ENCODE measurements at regions not wholly inside any gene's neighbourhood (a gene's known extent, or its start where the extent isn't known, plus 50 kb on each side); places are given as distances from the start of the nearest gene placed in this dataset.

DNA sequence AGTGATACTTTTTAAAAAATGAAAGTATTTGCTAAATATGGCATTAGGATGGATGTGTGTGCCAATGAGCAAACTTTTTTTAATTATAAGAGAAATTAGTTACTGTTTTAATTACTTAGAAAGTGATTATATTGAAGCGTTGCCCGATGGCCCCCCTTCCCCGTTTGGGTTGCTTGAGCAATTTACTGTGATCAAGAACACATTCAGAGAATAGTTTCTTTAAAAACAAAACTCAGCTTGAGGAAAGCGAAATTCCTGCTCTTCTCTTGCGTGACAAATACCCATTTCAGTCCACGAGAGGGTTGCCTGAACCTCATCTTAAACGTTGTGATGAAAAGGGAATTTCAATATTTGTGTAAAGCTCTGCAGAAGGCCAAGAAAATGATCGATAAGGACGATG is 234.1 kb downstream of the GATA3 start:
- FAIRE-seq (no peak), DNase-seq (ENCODE audit: low read depth, low spot score) (no peak)
- Histone ChIP-seq H4K20me1 (ENCODE audit: control insufficient read depth, extremely low read depth, insufficient read depth, low read length) (no peaks in the 10 kb centered on the region), H3K9me3 (ENCODE audit: control insufficient read depth, low read depth, low read length) (no peaks in the 10 kb centered on the region), H3K36me3 (ENCODE audit: control insufficient read depth in 2 of 2, extremely low read depth in 1 of 2, insufficient read depth in 2 of 2, low read length in 2 of 2) (no peaks in the 10 kb centered on the region), H3K9me1 (ENCODE audit: control insufficient read depth, extremely low read depth, insufficient read depth, low read length) (no peaks in the 10 kb centered on the region), H3K4me2 (ENCODE audit: control insufficient read depth, extremely low read depth, insufficient read depth, low read depth, low read length) (no peak overlapping the region), H3K4me3 (ENCODE audit: control insufficient read depth in 2 of 3, extremely low read depth in 1 of 3, insufficient read depth in 2 of 3, low read depth in 1 of 3, low read length in 3 of 3) (no peak overlapping the region), H3K27ac (ENCODE audit: control insufficient read depth, insufficient read depth, low read length) (no peak overlapping the region), H2AFZ (ENCODE audit: control insufficient read depth, low read length) (no peak overlapping the region), H3K27me3 (ENCODE audit: control insufficient read depth, extremely low read depth, insufficient read depth, low read length) (no peaks in the 10 kb centered on the region), H3K9ac (ENCODE audit: control insufficient read depth, extremely low read depth, insufficient read depth, low read length) (no peak overlapping the region), H3K4me1 (ENCODE audit: control insufficient read depth, extremely low read depth, insufficient read depth, low read length) (no peaks in the 10 kb centered on the region), H3K79me2 (ENCODE audit: control insufficient read depth, insufficient read depth, low read length) (no peaks in the 10 kb centered on the region)
- no peak for TF ChIP-seq EZH2 (IDR thresholded peaks at IDR 0.05; ENCODE audit: low read length)
- TF ChIP-seq, protein P1, sequence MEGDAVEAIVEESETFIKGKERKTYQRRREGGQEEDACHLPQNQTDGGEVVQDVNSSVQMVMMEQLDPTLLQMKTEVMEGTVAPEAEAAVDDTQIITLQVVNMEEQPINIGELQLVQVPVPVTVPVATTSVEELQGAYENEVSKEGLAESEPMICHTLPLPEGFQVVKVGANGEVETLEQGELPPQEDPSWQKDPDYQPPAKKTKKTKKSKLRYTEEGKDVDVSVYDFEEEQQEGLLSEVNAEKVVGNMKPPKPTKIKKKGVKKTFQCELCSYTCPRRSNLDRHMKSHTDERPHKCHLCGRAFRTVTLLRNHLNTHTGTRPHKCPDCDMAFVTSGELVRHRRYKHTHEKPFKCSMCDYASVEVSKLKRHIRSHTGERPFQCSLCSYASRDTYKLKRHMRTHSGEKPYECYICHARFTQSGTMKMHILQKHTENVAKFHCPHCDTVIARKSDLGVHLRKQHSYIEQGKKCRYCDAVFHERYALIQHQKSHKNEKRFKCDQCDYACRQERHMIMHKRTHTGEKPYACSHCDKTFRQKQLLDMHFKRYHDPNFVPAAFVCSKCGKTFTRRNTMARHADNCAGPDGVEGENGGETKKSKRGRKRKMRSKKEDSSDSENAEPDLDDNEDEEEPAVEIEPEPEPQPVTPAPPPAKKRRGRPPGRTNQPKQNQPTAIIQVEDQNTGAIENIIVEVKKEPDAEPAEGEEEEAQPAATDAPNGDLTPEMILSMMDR (optimal IDR thresholded peaks at IDR 0.05 in 1 of 3, IDR thresholded peaks at IDR 0.05 in 1 of 3, conservative IDR thresholded peaks at IDR 0.05 in 1 of 3; ENCODE audit: extremely low read depth in 1 of 3, insufficient read depth in 2 of 3, low read length in 3 of 3): no peak
- dilution Hi-C loops (cut with MboI; ENCODE audit: extremely low pct_ligation_motif_present, low sequenced_read_pairs): no loop called here

DNA sequence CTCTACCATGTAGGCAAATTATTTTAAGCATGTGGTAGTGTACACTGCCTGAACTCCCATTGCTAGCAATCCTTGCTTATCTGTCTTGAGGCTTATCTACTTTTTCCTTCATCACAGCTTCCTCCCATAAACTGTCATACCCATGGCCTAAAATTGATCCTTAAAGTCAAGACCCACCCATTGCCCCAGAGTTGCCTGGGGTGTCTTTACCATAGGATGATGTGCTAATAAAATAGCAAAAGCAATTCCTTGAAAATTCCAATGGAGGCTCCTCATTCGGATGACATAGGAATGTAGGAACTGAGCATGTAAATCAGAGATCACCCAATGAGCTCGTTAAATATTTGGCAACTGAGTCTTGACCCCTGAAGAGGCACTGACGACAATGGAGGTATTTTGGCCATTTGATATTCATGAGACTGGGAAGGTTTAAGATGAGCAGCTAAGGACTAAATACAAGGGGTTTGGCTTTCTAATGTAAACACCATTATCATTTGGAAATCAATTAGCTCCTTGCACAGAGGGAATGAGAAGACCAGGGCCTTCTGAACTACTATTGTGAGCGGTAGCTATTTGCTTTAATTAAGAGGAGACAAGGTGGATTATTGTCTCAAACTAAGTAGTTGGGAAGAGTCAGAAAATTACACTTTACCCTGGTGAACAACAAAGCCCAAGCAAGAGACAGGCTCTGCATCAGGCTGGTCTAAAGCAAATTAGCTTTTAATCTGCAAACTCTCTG is 234.9 kb downstream of the GATA3 start:
- H3K27me3 ChIP-seq (ENCODE audit: control insufficient read depth, extremely low read depth, insufficient read depth, low read length): no peaks in the 10 kb centered on the region
- no peak overlapping the region for H2AFZ ChIP-seq (ENCODE audit: control insufficient read depth, low read length)
- H3K9me3 ChIP-seq (ENCODE audit: control insufficient read depth, low read depth, low read length): no peaks in the 10 kb centered on the region
- FAIRE-seq (no peak), DNase-seq (ENCODE audit: low read depth, low spot score) (no peak)
- H4K20me1 ChIP-seq (ENCODE audit: control insufficient read depth, extremely low read depth, insufficient read depth, low read length): no peaks in the 10 kb centered on the region
- H3K4me3 ChIP-seq (ENCODE audit: control insufficient read depth in 2 of 3, extremely low read depth in 1 of 3, insufficient read depth in 2 of 3, low read depth in 1 of 3, low read length in 3 of 3): no peak overlapping the region
- H3K79me2 ChIP-seq (ENCODE audit: control insufficient read depth, insufficient read depth, low read length): no peaks in the 10 kb centered on the region
- H3K9ac ChIP-seq (ENCODE audit: control insufficient read depth, extremely low read depth, insufficient read depth, low read length): no peak overlapping the region
- H3K4me2 ChIP-seq (ENCODE audit: control insufficient read depth, extremely low read depth, insufficient read depth, low read depth, low read length): no peak overlapping the region
- no peaks in the 10 kb centered on the region for H3K9me1 ChIP-seq (ENCODE audit: control insufficient read depth, extremely low read depth, insufficient read depth, low read length)
- no peak overlapping the region for H3K27ac ChIP-seq (ENCODE audit: control insufficient read depth, insufficient read depth, low read length)
- dilution Hi-C loops (cut with MboI; ENCODE audit: extremely low pct_ligation_motif_present, low sequenced_read_pairs): no loop called here
- no peaks in the 10 kb centered on the region for H3K36me3 ChIP-seq (ENCODE audit: control insufficient read depth in 2 of 2, extremely low read depth in 1 of 2, insufficient read depth in 2 of 2, low read length in 2 of 2)
- TF ChIP-seq EZH2 (IDR thresholded peaks at IDR 0.05; ENCODE audit: low read length): no peak
- TF ChIP-seq, protein P1 (optimal IDR thresholded peaks at IDR 0.05 in 1 of 3, IDR thresholded peaks at IDR 0.05 in 1 of 3, conservative IDR thresholded peaks at IDR 0.05 in 1 of 3; ENCODE audit: extremely low read depth in 1 of 3, insufficient read depth in 2 of 3, low read length in 3 of 3): no peak
- H3K4me1 ChIP-seq (ENCODE audit: control insufficient read depth, extremely low read depth, insufficient read depth, low read length): no peaks in the 10 kb centered on the region
